Neural cell (in vitro differentiated cells): ENCODE measurements at regions not wholly inside any gene's neighbourhood (a gene's known extent, or its start where the extent isn't known, plus 50 kb on each side); places are given as distances from the start of the nearest gene placed in this dataset.

Source experiments
- H2AFZ ChIP-seq: fragments of 200-600, 300-800 bp; sonication (generic), shearing (Covaris generic); 2 replicates; pipeline ENCODE4 v1.6.0; 2014; ENCODE audit warnings: low read depth, mild to moderate bottlenecking, antibody characterized with exemption, low read length, moderate library complexity
- H3F3A ChIP-seq: fragments of 200-600 bp; shearing (Covaris generic); 2 replicates; pipeline ENCODE4 v1.6.1; 2016; ENCODE audit warnings: mild to moderate bottlenecking, moderate library complexity, mixed read lengths, antibody characterized with exemption, low read length; ENCODE audit not compliant: insufficient read depth, poor library complexity, severe bottlenecking
- H3K27ac ChIP-seq: fragments of 200-600, 300-800 bp; sonication (generic), shearing (Covaris generic); 2 replicates; pipeline ENCODE4 v1.5.1; 2014; ENCODE audit warnings: mild to moderate bottlenecking, low read length, moderate library complexity
- H3K27me3 ChIP-seq: fragments of 300-800, 200-600 bp; sonication (generic), shearing (Covaris generic); 2 replicates; pipeline ENCODE4 v1.6.0; 2014; ENCODE audit warnings: mild to moderate bottlenecking, low read depth, low read length, moderate library complexity; ENCODE audit not compliant: insufficient read depth
- H3K36me3 ChIP-seq: fragments of 300-800, 200-600 bp; sonication (generic), shearing (Covaris generic); 2 replicates; pipeline ENCODE4 v1.5.1; 2014; ENCODE audit warnings: mild to moderate bottlenecking, antibody characterized with exemption, low read length, moderate library complexity; ENCODE audit not compliant: insufficient read depth
- H3K4me2 ChIP-seq: fragments of 300-800, 200-600 bp; sonication (generic), shearing (Covaris generic); 2 replicates; pipeline ENCODE4 v1.6.0; 2014; ENCODE audit warnings: mild to moderate bottlenecking, low read length
- H3K4me3 ChIP-seq: fragments of 300-800, 200-600 bp; sonication (generic), shearing (Covaris generic); 2 replicates; pipeline ENCODE4 v1.5.1; 2014; ENCODE audit warnings: mild to moderate bottlenecking, low read length, moderate library complexity
- H3K79me2 ChIP-seq: fragments of 200-600 bp; shearing (Covaris generic); replicated peaks from 2 replicates; pipeline ENCODE4 v1.6.0; 2014; ENCODE audit warnings: mild to moderate bottlenecking, low read length, moderate library complexity; ENCODE audit not compliant: insufficient read depth
- H3K9ac ChIP-seq: fragments of 300-800, 200-600 bp; sonication (generic), shearing (Covaris generic); 2 replicates; pipeline ENCODE4 v1.6.1; 2016; ENCODE audit warnings: mild to moderate bottlenecking, low read length, mixed read lengths
- H3K9me2 ChIP-seq: fragments of 200-600 bp; shearing (Covaris generic); 2 replicates; pipeline ENCODE4 v1.6.1; 2016; ENCODE audit warnings: mild to moderate bottlenecking, low read length, mixed read lengths; ENCODE audit not compliant: insufficient read depth
- H3K9me3 ChIP-seq: fragments of 200-600, 300-800 bp; sonication (generic), shearing (Covaris generic); 2 replicates; pipeline ENCODE4 v1.6.1; 2016; ENCODE audit warnings: mild to moderate bottlenecking, mixed run types, low read length, moderate library complexity, mixed read lengths
- H4K20me1 ChIP-seq: fragments of 200-600 bp; shearing (Covaris generic); 2 replicates; pipeline ENCODE4 v1.6.1; 2016; ENCODE audit warnings: mild to moderate bottlenecking, mixed run types; ENCODE audit not compliant: insufficient read depth
- EP300 ChIP-seq: fragments of 450-650 bp; conservative IDR thresholded peaks from 2 replicates; pipeline ENCODE4 v1.6.1; 2014; ENCODE audit warnings: antibody characterized with exemption, mild to moderate bottlenecking, moderate library complexity; ENCODE audit not compliant: poor library complexity, severe bottlenecking
- EZH2 ChIP-seq: fragments of 200-600, 300-800 bp; shearing (Covaris generic), sonication (generic); IDR thresholded peaks from 2 replicates; pipeline ENCODE4 v1.6.1; 2014; ENCODE audit warnings: antibody characterized with exemption, low read length, borderline replicate concordance, mild to moderate bottlenecking; ENCODE audit not compliant: insufficient read depth, poor library complexity, severe bottlenecking
- MXI1 ChIP-seq: fragments of 450-650 bp; conservative IDR thresholded peaks from 2 replicates; pipeline ENCODE4 v1.6.1; 2014; ENCODE audit warnings: antibody characterized with exemption, mild to moderate bottlenecking; ENCODE audit not compliant: poor library complexity, severe bottlenecking
- POLR2AphosphoS5 ChIP-seq: IDR thresholded peaks from 2 replicates; pipeline ENCODE4 v1.6.1; 2012
- RAD21 ChIP-seq: fragments of 450-650 bp; conservative IDR thresholded peaks from 2 replicates; pipeline ENCODE4 v1.6.1; 2014; ENCODE audit warnings: antibody characterized with exemption, mild to moderate bottlenecking, moderate library complexity
- REST ChIP-seq: IDR thresholded peaks from 2 replicates; pipeline ENCODE4 v1.6.1; 2012; ENCODE audit warnings: borderline replicate concordance
- SMC3 ChIP-seq: fragments of 450-650 bp; conservative IDR thresholded peaks from 2 replicates; pipeline ENCODE4 v1.6.1; 2014; ENCODE audit warnings: antibody characterized with exemption, mild to moderate bottlenecking, moderate library complexity; ENCODE audit not compliant: poor library complexity
- TAF1 ChIP-seq: IDR thresholded peaks from 2 replicates; pipeline ENCODE4 v1.6.1; 2012; ENCODE audit warnings: low read depth
- TF ChIP-seq, protein P1 (sequence below): fragments of 450-650 bp; IDR thresholded peaks from 2 replicates; pipeline ENCODE4 v1.5.1; 2014; ENCODE audit warnings: antibody characterized with exemption, mild to moderate bottlenecking, moderate library complexity; ENCODE audit not compliant: poor library complexity, severe bottlenecking

DNA sequence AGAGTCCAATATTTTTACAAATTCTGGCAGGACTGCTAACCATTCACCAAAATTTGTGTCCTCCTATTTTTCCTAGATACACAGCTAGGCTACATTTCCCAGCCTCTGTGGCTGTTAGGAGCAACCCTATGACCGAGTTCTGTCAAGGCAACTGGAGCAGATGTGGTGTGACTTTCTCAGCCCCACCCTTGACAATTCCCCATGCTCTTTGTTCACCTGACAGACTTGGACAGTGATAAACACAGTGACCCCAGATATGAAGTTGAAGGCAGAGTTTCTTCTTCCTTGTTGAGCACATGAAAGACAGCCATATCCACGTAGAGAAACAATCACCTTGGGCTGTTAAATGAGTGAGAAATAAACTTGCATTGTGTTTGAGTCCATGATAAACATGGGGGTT lies 1162.1 kb downstream of the SORCS3 start:
- no peak overlapping the region for H3K27ac ChIP-seq
- H3K4me3 ChIP-seq, result no peak overlapping the region
- H3K9me2 ChIP-seq, result no peaks in the 10 kb centered on the region
- no peaks in the 10 kb centered on the region for H4K20me1 ChIP-seq
- no peaks in the 10 kb centered on the region for H3K9me3 ChIP-seq
- H3F3A ChIP-seq, result no peaks in the 10 kb centered on the region
- no peaks in the 10 kb centered on the region for H3K36me3 ChIP-seq
- no peak for TF ChIP-seq EP300
- no peak for TF ChIP-seq REST
- no peak for TF ChIP-seq MXI1
- no peak for TF ChIP-seq TAF1
- TF ChIP-seq, protein P1, sequence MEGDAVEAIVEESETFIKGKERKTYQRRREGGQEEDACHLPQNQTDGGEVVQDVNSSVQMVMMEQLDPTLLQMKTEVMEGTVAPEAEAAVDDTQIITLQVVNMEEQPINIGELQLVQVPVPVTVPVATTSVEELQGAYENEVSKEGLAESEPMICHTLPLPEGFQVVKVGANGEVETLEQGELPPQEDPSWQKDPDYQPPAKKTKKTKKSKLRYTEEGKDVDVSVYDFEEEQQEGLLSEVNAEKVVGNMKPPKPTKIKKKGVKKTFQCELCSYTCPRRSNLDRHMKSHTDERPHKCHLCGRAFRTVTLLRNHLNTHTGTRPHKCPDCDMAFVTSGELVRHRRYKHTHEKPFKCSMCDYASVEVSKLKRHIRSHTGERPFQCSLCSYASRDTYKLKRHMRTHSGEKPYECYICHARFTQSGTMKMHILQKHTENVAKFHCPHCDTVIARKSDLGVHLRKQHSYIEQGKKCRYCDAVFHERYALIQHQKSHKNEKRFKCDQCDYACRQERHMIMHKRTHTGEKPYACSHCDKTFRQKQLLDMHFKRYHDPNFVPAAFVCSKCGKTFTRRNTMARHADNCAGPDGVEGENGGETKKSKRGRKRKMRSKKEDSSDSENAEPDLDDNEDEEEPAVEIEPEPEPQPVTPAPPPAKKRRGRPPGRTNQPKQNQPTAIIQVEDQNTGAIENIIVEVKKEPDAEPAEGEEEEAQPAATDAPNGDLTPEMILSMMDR, result no peak
- TF ChIP-seq EZH2, result no peak
- TF ChIP-seq POLR2AphosphoS5, result no peak
- TF ChIP-seq SMC3, result no peak
- no peak for TF ChIP-seq RAD21
- no peak overlapping the region for H3K4me2 ChIP-seq
- H3K9ac ChIP-seq, result no peak overlapping the region
- H3K79me2 ChIP-seq, result no peaks in the 10 kb centered on the region
- no peak overlapping the region for H2AFZ ChIP-seq
- no peaks in the 10 kb centered on the region for H3K27me3 ChIP-seq

DNA sequence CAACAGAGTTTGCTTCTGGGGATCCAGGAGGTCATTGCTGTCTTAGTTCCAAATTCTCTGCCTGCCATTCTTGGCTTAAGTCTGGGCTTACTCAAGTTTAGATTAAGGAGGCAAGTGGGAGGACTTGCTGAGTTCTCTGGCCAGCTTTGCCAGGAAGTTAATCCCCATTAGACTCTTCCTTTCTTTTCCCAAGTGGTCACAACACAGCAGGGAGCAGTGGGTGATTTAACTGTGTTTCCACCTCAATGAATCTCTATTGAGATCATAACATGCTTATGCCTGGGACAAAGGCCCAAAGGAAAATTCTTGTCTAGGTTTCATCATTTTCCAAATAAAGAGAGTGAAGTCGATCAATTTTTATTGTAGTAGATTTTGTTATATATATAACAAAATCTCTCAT lies 1159.6 kb downstream of the SORCS3 start:
- H3K9me2 ChIP-seq, result no peaks in the 10 kb centered on the region
- H3K9me3 ChIP-seq, result no peaks in the 10 kb centered on the region
- no peaks in the 10 kb centered on the region for H3K27me3 ChIP-seq
- no peaks in the 10 kb centered on the region for H3K79me2 ChIP-seq
- H3K4me2 ChIP-seq, result no peak overlapping the region
- H3K9ac ChIP-seq, result no peak overlapping the region
- no peaks in the 10 kb centered on the region for H3F3A ChIP-seq
- H3K36me3 ChIP-seq, result no peaks in the 10 kb centered on the region
- H3K27ac ChIP-seq, result no peak overlapping the region
- H3K4me3 ChIP-seq, result no peak overlapping the region
- no peak overlapping the region for H2AFZ ChIP-seq
- TF ChIP-seq RAD21 (no peak), TAF1 (no peak), POLR2AphosphoS5 (no peak), REST (no peak), EZH2 (no peak), SMC3 (no peak), EP300 (no peak), MXI1 (no peak)
- TF ChIP-seq, protein P1, result no peak
- no peaks in the 10 kb centered on the region for H4K20me1 ChIP-seq
